ENCODE measurements at regions not wholly inside any gene's neighbourhood (a gene's known extent, or its start where the extent isn't known, plus 50 kb on each side); places are given as distances from the start of the nearest gene placed in this dataset.
"Not testable (repeated sequence)": the region's sequence is repeated elsewhere in the genome, so short reads cannot be mapped to it uniquely, and the experiment has no call there.

- Histone ChIP-seq H3K4me1 (no peaks in the 10 kb centered on the region), H3K4me3 (no peak overlapping the region), H3K27me3 (no peaks in the 10 kb centered on the region), H3K27ac (no peak overlapping the region), H3K36me3 (no peaks in the 10 kb centered on the region), H3K9me3 (no peaks in the 10 kb centered on the region)
- TF ChIP-seq EP300 (IDR thresholded peaks at IDR 0.05) (no peak), POLR2AphosphoS5 (IDR thresholded peaks at IDR 0.05) (no peak), POLR2A (IDR thresholded peaks at IDR 0.05) (no peak), CTCF (IDR thresholded peaks at IDR 0.05) (no peak)
- DNase-seq (no peak), ATAC-seq (ENCODE audit: low FRiP score in 2 of 2) (no peak)
Observed at GRCh38 chrX:146921204-146921603, 106.7 kb upstream of the CXorf51A start.

GRCh38 chrX:146907391-146908240, 93.1 kb upstream of the CXorf51A start:
- H3K4me1 ChIP-seq, result no peaks in the 10 kb centered on the region
- peaks cover 0 to 5% (median 0%) of the 10 kb centered on the region in 4 donors for H3K9me3 ChIP-seq
- ATAC-seq (ENCODE audit: low FRiP score in 2 of 2) (no peak), DNase-seq (no peak)
- H3K4me3 ChIP-seq, result no peak overlapping the region
- H3K27me3 ChIP-seq, result no peaks in the 10 kb centered on the region
- no peak overlapping the region for H3K27ac ChIP-seq
- H3K36me3 ChIP-seq, result no peaks in the 10 kb centered on the region
- no peak for TF ChIP-seq POLR2AphosphoS5 (IDR thresholded peaks at IDR 0.05)
- no peak for TF ChIP-seq POLR2A (IDR thresholded peaks at IDR 0.05)
- TF ChIP-seq CTCF (IDR thresholded peaks at IDR 0.05), result no peak
- no peak for TF ChIP-seq EP300 (IDR thresholded peaks at IDR 0.05)
- 70 to 72% methylated on average over 2 to 5 of the region's 8 CpGs for WGBS, 2 donors

DNA sequence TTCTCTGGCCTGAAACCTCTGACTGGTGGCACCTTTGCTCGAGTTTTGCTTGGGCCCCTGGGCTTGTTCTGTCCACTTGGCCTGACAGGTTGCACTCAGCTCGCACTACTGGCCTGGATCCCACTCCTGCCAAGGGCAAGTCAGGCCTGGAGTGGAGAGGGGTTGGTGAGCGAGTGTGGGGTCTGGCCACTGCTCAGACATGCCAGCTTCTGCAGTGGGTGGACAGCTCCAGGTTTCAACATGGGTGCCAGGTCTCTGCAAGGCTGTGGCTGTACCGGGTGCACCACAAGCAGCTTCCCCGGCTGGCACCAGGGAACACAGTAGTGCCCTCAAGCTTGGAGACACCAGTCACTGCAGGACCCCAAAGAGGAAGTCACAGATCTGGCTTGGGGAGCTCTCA, 91.6 kb upstream of the CXorf51A start:
- Histone ChIP-seq H3K4me1 (no peaks in the 10 kb centered on the region), H3K4me3 (no peak overlapping the region), H3K9me3 (peaks cover 0 to 5% (median 0%) of the 10 kb centered on the region in 4 donors), H3K27ac (no peak overlapping the region), H3K27me3 (no peaks in the 10 kb centered on the region), H3K36me3 (no peaks in the 10 kb centered on the region)
- DNase-seq (no peak), ATAC-seq (ENCODE audit: low FRiP score in 2 of 2) (peak in 1 of 2 donors; percentile 57)
- TF ChIP-seq POLR2AphosphoS5 (IDR thresholded peaks at IDR 0.05), result no peak
- no peak for TF ChIP-seq POLR2A (IDR thresholded peaks at IDR 0.05)
- no peak for TF ChIP-seq EP300 (IDR thresholded peaks at IDR 0.05)
- TF ChIP-seq CTCF (IDR thresholded peaks at IDR 0.05), result no peak
- 66 to 75% methylated on average over 1 to 5 of the region's 5 CpGs for WGBS, 2 donors

GRCh38 chrX:146887020-146887419, 72.5 kb upstream of the CXorf51A start:
- Histone ChIP-seq H3K27me3 (no peaks in the 10 kb centered on the region), H3K27ac (no peak overlapping the region), H3K36me3 (no peaks in the 10 kb centered on the region), H3K9me3 (no peaks in the 10 kb centered on the region), H3K4me3 (no peak overlapping the region), H3K4me1 (no peaks in the 10 kb centered on the region)
- DNase-seq, result no peak
- no peak for ATAC-seq (ENCODE audit: low FRiP score in 2 of 2)
- TF ChIP-seq POLR2A (IDR thresholded peaks at IDR 0.05) (no peak), POLR2AphosphoS5 (IDR thresholded peaks at IDR 0.05) (no peak), CTCF (IDR thresholded peaks at IDR 0.05) (no peak), EP300 (IDR thresholded peaks at IDR 0.05) (no peak)

DNA sequence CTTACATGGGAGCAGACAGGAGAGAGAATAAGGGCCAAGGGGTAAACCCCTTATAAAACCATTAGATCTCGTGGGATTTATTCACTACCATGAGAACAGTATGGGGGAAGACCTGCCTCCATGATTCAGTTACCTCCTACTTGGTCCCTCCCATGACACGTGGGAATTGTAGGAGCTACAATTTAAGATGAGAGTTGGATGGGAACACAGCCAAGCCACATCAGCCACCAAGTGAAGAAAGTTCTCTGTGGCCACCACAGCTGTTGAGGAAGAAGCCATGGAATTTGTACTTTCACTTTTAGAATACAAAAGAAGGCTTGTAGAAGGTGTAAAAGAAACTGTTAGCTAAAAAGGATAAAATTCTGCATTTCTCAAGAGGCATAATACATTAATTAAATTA, 67.0 kb upstream of the CXorf51A start:
- DNase-seq (no peak), ATAC-seq (ENCODE audit: low FRiP score in 2 of 2) (no peak)
- TF ChIP-seq CTCF (IDR thresholded peaks at IDR 0.05) (no peak), EP300 (IDR thresholded peaks at IDR 0.05) (no peak), POLR2AphosphoS5 (IDR thresholded peaks at IDR 0.05) (no peak), POLR2A (IDR thresholded peaks at IDR 0.05) (no peak)
- H3K4me3 ChIP-seq, result no peak overlapping the region
- H3K27ac ChIP-seq, result no peak overlapping the region
- no peaks in the 10 kb centered on the region for H3K27me3 ChIP-seq
- no peaks in the 10 kb centered on the region for H3K9me3 ChIP-seq
- no peaks in the 10 kb centered on the region for H3K4me1 ChIP-seq
- WGBS, 2 donors, result 46 to 80% methylated on average over 2 of the region's 2 CpGs
- H3K36me3 ChIP-seq, result no peaks in the 10 kb centered on the region

DNA sequence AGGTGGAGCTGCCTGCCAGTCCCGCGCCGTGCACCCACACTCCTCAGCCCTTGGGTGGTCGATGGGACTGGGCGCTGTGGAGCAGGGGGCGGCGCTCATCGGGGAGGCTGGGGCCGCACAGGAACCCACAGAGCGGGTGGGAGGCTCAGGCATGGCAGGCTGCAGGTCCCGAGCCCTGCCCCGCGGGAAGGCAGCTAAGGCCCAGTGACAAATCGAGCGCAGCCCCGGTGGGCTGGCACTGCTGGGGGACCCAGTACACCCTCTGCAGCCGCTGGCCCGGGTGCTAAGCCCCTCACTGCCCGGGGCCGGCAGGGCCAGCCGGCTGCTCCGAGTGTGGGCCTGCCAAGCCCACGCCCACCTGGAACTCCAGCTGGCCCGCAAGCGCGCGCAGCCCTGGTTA, 52.3 kb upstream of the CXorf51A start:
- H3K27ac ChIP-seq; H3K36me3 ChIP-seq; H3K9me3 ChIP-seq; ATAC-seq (ENCODE audit: low FRiP score in 2 of 2); H3K4me3 ChIP-seq; H3K4me1 ChIP-seq; H3K27me3 ChIP-seq: not testable (repeated sequence)
- 91% methylated on average over 25 of the region's 27 CpGs; no CpG with 5 or more reads in 1 of the 2 donors for WGBS, 2 donors
- peak in 1 of 2 donors; percentile 33 for DNase-seq

DNA sequence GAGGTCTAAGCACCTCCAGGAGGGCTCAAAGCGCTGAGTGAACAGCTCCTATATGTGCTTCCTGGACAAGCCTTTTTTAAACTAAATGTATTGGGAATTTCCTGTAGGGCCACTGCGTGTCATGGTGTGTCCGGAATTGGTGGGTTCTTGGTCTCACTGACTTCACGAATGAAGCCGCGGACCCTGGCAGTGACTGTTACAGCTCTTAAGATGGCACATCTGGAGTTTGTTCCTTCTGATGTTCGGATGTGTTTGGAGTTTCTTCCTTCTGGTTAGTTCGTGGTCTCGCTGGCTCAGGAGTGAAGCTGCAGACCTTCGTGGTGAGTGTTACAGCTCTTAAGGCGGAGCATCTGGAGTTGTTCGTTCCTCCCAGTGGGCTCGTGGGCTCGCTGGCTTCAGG, 51.2 kb upstream of the CXorf51A start:
- H3K4me1 ChIP-seq; DNase-seq; H3K27me3 ChIP-seq; H3K27ac ChIP-seq; ATAC-seq (ENCODE audit: low FRiP score in 2 of 2); H3K36me3 ChIP-seq; H3K4me3 ChIP-seq; H3K9me3 ChIP-seq: not testable (repeated sequence)
- 81% methylated on average over 14 of the region's 14 CpGs; no CpG with 5 or more reads in 1 of the 2 donors for WGBS, 2 donors

Measured in upper lobe of left lung (tissue), 6 donors.